ENCODE measurements at regions not wholly inside any gene's neighbourhood (a gene's known extent, or its start where the extent isn't known, plus 50 kb on each side); places are given as distances from the start of the nearest gene placed in this dataset.

DNA sequence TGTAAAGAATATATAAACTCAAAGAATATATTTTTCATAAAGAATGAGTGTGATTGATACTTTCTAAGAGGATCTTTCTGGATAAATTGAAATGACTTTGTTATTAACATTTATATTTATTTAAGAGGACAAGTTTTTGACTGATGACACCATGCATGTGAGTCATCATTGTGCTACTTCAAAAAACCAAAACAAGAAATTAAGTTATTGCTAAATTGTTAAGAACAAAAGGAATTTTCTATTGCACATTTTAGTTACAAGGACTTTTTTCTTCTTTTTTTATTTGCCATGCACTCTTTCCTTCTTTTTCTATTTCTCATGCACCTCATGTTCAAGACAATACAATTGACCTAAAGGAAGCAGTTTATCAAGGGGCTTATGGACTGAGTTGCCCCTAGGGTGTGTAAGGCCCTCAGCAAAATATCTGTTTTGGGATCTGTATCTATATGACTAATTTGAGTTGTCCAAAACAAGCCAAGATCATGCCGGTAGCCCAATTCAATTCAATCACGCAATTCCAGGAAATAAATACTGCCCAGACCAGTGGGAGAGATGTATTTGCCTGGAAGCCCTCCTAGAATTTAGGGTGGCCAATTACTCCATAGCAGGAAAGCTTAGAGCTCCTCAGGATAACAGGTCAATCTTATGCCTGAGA lies 654.3 kb downstream of the METTL4 start:
- TF ChIP-seq, protein P1, sequence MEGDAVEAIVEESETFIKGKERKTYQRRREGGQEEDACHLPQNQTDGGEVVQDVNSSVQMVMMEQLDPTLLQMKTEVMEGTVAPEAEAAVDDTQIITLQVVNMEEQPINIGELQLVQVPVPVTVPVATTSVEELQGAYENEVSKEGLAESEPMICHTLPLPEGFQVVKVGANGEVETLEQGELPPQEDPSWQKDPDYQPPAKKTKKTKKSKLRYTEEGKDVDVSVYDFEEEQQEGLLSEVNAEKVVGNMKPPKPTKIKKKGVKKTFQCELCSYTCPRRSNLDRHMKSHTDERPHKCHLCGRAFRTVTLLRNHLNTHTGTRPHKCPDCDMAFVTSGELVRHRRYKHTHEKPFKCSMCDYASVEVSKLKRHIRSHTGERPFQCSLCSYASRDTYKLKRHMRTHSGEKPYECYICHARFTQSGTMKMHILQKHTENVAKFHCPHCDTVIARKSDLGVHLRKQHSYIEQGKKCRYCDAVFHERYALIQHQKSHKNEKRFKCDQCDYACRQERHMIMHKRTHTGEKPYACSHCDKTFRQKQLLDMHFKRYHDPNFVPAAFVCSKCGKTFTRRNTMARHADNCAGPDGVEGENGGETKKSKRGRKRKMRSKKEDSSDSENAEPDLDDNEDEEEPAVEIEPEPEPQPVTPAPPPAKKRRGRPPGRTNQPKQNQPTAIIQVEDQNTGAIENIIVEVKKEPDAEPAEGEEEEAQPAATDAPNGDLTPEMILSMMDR (IDR thresholded peaks at IDR 0.05), result no peak
- TF ChIP-seq ZFX (IDR thresholded peaks at IDR 0.05; ENCODE audit: borderline replicate concordance), result no peak
- no peak overlapping the region for H3K27ac ChIP-seq

- H3K27ac ChIP-seq, result no peak overlapping the region
- TF ChIP-seq ZFX (IDR thresholded peaks at IDR 0.05; ENCODE audit: borderline replicate concordance), result no peak
- TF ChIP-seq, protein P1 (IDR thresholded peaks at IDR 0.05), result no peak
Measured at GRCh38 chr18:1917569-1917968, 653.7 kb downstream of the METTL4 start.

DNA sequence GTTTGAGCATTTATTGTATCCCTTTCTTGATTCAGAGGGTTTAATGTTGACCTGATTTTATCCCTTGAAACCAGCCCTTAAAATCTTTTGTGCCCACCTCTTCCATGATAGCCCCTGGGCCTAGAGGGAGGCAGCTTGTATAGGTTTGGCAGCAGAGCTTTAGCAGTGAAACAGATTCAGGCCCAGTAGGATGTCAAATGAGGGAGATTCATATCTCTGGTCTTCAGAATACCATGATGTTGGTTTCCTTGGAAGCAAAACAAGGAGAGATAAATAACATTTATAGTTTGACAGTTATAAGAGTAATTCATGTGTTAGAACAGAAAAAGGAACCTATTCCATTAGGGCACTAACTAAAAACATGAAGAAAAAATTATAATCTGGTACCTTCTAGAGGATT lies 649.2 kb downstream of the METTL4 start:
- no peak overlapping the region for H3K27ac ChIP-seq
- TF ChIP-seq ZFX (IDR thresholded peaks at IDR 0.05; ENCODE audit: borderline replicate concordance), result no peak
- TF ChIP-seq, protein P1 (IDR thresholded peaks at IDR 0.05), result no peak

- no peak overlapping the region for H3K27ac ChIP-seq
- no peak for TF ChIP-seq ZFX (IDR thresholded peaks at IDR 0.05; ENCODE audit: borderline replicate concordance)
- TF ChIP-seq, protein P1 (IDR thresholded peaks at IDR 0.05), result no peak
Measured at GRCh38 chr18:1928711-1929110, 642.6 kb downstream of the METTL4 start.

DNA sequence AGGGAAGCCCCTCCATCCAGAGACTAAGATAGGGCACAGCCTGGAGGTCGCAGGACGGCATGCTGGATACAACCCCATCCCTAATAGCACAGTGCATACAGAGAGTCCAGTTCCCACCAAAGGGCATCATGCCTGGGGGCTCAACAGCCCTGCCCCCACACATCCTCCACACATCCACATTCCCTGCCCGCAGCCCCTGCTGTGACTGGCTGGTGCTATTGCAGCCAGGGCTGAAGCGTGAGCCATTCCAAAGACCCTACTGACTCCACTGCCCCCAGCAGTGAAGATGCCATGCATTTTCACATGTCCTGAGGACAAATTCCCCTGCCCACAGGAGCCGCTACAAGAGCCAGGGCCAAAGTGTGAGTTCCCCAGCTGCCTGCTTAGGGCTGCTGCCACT lies 641.6 kb downstream of the METTL4 start:
- TF ChIP-seq ZFX (IDR thresholded peaks at IDR 0.05; ENCODE audit: borderline replicate concordance), result no peak
- TF ChIP-seq, protein P1 (IDR thresholded peaks at IDR 0.05), result no peak
- no peak overlapping the region for H3K27ac ChIP-seq

GRCh38 chr18:1930291-1931270 lies 640.7 kb downstream of the METTL4 start:
- TF ChIP-seq, protein P1 (IDR thresholded peaks at IDR 0.05), result no peak
- TF ChIP-seq ZFX (IDR thresholded peaks at IDR 0.05; ENCODE audit: borderline replicate concordance), result no peak
- no peak overlapping the region for H3K27ac ChIP-seq

- H3K27ac ChIP-seq, result no peak overlapping the region
- TF ChIP-seq ZFX (IDR thresholded peaks at IDR 0.05; ENCODE audit: borderline replicate concordance), result no peak
- TF ChIP-seq, protein P1 (IDR thresholded peaks at IDR 0.05), result no peak
Measured at GRCh38 chr18:1952486-1952885, 618.8 kb downstream of the METTL4 start.

All from 22Rv1 (cell line).